Epidermal melanocyte (primary cell): ENCODE measurements at regions not wholly inside any gene's neighbourhood (a gene's known extent, or its start where the extent isn't known, plus 50 kb on each side); places are given as distances from the start of the nearest gene placed in this dataset.
"Not testable (repeated sequence)": the region's sequence is repeated elsewhere in the genome, so short reads cannot be mapped to it uniquely, and the experiment has no call there.

Source experiments
- DNase-seq: peaks from one replicate; pipeline ENCODE4 v3.0.0; 2011; ENCODE audit warnings: low spot score; ENCODE audit not compliant: insufficient read length

GRCh38 chr1:101476541-101476940, 239.7 kb downstream of the S1PR1 start:
- DNase-seq, result no peak

DNA sequence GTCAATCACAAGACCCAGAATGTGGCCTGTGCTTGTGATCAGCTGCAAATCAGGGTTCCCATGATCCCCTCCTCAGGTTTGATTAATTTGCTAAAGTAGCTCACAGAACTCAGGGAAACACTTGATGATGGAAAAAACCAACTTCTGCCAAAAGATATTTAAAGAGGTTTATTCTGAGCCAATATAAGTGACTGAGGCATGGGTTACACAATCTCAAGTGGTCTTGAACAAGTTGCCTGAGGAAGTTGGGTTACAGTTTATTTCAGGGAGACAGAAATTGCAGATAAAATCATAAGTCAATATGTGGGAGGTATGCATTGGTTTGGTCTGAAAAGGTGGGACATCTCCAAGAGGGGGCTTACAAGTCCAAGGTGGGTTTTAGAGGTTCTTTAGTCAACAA, 243.1 kb downstream of the S1PR1 start:
- no peak for DNase-seq

GRCh38 chr1:101482306-101482705, 245.5 kb downstream of the S1PR1 start:
- no peak for DNase-seq

DNA sequence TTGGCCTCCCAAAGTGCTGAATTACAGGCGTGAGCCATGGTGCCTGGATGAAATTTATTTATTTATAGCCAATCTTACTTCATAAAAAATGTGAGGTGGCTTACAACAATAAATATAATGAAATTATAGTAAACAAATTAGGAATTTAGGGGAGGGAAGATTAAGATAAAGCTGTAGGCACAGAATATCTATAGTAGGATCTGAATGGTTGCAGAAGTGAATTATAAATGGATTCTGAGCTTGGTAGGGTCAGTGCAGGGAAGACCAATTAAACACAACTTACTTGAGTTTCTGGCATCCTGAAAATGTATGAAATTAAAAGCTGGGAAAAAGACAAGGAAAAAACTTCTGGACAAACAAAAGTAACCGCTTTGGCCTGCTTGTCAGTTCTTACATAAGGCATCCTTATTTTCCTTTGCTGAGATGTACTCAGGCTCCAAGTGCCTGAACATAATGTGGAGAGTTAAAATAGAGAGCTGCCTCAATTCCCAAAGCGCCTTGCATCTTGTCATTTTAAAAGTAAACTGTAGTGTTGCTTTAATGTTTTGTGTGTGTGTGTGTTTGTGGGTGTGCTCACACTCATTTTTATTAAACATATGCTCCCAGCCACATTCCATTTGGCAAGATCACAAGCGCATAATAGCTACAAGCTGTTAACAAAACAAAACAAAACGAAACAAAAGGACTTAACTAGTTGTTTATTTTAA, 247.3 kb downstream of the S1PR1 start:
- no peak for DNase-seq

DNA sequence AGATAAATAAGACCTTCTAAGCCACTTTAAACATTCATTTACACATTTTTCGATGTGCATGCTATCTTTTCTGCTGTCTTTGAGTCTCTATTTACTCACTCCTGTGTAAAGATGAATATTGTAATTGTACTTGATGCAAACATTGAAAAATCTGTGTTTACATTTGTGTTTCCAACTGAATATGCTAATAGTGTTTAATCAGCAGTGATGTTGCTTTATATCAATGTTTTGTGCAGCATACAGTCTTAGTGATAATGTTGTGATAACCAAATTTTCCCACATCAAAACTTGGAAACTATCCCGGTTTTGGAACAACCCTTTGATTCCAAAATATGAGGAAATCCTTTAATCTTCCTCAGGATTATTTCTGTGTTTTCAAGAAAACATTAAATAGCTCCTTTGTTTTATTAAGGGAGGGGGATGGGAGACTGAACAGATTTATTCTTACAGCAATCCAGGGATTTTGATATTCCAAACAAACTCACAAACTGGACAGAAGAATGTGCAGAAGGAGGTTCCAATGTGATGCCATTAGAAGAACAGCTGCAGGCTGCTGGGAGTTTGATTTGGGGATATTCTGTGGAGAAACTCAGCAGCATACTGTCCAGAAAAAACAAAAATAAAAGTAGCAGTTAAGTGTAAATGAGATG, 248.0 kb downstream of the S1PR1 start:
- DNase-seq, result no peak

GRCh38 chr1:101485712-101486111, 248.9 kb downstream of the S1PR1 start:
- no peak for DNase-seq

DNA sequence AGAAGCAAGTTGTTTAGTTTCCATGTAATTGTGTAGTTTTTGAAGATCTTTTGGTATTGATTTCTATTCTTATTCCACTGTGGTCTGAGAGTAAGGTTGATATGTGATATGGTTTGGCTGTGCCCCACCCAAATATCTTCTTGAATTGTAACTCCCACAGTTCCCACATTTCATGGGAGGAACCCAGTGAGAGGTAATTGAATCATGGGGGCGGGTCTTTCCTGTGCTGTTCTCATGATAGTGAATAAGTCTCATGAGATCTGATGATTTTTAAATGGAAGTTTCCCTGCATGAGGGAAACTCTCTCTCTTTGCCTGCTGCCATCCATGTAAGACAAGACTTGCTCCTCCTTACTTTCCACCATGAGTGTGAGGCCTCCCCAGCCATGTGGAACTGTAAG, 255.3 kb downstream of the S1PR1 start:
- DNase-seq, result not testable (repeated sequence)

DNA sequence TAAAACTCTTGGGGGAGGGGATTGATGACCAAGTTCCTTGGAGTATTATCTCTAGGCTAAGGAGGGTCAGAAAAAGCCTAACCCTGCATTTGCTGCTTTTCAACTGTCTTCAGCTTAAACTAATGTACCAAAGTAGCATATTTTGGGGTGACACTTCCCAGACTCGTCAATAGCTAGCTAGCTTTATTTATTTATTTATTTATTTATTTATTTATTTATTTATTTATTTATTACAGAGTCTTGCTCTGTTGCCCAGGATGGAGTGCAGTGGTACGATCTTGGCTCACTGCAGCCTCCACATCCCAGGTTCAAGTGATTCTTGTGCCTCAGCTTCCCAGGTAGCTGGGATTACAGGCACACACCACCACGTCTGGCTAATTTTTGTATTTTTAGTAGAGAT, 257.1 kb downstream of the S1PR1 start:
- not testable (repeated sequence) for DNase-seq

- no peak for DNase-seq
These were observed 259.3 kb downstream of the S1PR1 start for GRCh38 chr1:101496109-101496508.

DNA sequence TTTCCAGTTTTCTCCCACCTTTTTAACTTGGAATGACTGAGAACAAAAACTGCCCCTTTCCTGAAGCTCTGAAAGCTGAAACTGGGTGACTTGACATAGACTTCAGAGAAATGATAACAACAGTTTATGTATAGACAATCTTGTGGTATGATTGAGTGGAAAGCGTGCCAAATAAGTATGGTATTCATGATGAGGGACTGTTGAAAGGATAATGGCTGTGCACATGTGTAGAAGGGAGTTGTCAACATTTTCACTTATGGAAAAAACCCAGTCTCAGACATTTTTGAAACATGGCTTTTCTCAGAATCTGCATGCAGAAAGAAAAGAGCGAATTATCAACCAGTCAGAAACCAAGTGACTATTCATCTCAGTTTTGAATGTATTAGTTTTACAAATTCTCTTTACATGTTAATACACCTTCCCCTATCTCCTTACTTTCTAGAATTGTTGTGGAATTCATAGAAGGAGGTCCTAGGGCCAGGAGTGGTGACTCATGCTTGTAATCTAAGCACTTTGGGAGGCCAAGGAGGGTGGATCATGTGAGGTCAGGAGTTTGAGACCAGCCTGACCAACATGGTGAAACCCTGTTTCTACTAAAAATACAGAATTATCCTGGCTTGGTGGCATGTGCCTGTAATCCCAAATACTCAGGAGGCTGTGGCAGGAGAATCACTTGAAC, 261.2 kb downstream of the S1PR1 start:
- DNase-seq, result no peak

GRCh38 chr1:101504106-101504505, 267.3 kb downstream of the S1PR1 start:
- DNase-seq, result not testable (repeated sequence)

GRCh38 chr1:101505240-101505639, 268.4 kb downstream of the S1PR1 start:
- DNase-seq, result not testable (repeated sequence)

- DNase-seq, result no peak
These were observed 269.8 kb downstream of the S1PR1 start for GRCh38 chr1:101506541-101507164.

DNA sequence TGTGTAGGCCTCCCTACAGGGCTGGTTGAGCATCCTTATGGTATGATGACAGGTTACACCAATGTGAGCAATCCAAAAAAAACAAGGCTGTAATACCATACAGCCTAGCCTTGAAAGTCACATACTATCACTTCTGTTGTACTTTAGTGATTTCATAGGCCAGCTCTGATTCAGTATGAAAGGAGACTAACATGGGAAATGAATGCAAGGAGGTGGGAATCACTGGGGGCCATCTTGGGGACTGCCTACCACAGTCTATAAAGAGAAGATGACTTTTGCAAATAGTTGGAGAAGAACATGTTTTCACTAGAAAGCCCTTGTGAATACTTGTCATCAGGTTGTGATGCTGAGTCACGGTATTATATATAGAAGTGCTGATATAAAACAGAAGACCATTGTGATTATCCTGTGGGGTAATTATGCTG, 270.7 kb downstream of the S1PR1 start:
- DNase-seq, result no peak

DNA sequence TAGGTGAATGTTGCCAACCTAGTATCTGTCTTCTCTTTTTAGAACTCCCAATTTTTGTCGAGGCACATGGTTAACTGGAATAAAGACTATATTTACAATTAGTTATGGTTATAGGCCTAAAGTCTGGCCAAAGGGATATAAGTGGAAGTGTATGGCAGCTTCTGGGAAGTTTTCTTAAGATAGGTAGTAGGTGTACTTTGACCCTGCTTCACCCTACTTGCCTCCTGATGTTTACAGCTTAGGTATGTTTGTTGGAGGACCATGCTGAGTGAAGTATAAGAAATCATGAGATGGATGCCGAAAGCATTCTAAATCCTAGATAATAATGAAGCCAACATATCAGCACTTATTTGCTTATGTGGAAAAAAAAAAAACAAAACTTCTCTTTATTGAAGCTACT, 272.1 kb downstream of the S1PR1 start:
- DNase-seq, result no peak

GRCh38 chr1:101509370-101509769, 272.6 kb downstream of the S1PR1 start:
- no peak for DNase-seq

DNA sequence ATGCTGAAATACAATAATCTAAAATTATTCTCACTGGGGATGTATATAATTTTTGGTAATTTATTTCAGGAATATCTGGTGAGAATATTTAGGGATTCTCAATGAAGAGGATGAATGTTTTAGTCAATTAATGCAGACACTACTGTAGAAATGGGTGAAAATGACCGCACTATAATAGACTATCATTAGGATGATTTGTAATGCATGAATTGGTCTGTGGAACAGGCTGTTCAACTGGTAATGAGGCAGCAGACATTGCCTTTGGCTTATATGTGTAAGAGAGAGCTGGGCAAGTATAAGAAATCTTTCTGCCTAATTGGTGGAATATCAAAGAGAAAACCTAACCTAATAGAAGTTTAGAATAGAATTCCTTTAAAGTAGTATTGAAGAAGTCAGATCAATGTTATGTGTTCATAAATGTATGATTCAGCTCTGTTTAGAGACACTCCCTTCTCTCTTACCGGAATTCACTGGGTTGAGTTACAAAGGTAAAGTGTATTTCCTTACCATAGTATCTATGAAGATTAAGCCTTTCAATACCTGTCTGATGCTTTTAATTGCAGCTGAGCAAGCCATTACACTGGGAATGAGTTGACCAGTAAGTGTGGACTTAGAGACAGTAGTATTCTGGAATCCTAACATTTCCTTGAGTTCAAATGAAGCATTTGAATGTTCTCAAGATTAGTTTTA, 274.5 kb downstream of the S1PR1 start:
- no peak for DNase-seq

- no peak for DNase-seq
These were observed 283.5 kb downstream of the S1PR1 start for GRCh38 chr1:101520302-101520701.

- DNase-seq, result no peak
These were observed 285.7 kb downstream of the S1PR1 start for GRCh38 chr1:101522486-101522885.

- no peak for DNase-seq
These were observed 290.0 kb downstream of the S1PR1 start for GRCh38 chr1:101526813-101527212.

DNA sequence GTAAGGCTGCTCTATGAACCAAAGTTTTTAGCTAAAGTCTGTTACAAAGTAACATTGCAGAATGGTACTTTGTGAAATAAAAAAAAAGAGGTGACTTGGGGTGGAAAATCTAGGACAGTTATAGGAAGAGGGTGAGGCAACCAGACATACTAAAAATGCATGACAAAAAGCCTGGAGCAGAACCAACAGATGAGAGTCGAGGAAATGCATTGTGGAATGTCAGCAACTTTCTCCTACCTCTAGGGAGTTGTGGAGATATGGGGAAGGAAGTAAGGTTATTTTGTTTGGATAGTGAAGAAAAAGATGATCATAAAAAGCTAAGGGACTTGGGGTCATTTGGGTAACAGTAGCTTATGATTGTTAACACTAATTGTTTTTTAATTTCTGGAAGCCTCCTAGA, 295.6 kb downstream of the S1PR1 start:
- no peak for DNase-seq

GRCh38 chr1:101540161-101540560, 303.3 kb downstream of the S1PR1 start:
- no peak for DNase-seq
